HG02885 (cell line): ENCODE measurements at regions not wholly inside any gene's neighbourhood (a gene's known extent, or its start where the extent isn't known, plus 50 kb on each side); places are given as distances from the start of the nearest gene placed in this dataset.

ENCODE experiments used
- ATAC-seq: cut with Tn5 transposase; IDR thresholded peaks from one replicate; pipeline ENCODE4 v1.9.1; 2021; ENCODE audit warnings: mild to moderate bottlenecking; ENCODE audit not compliant: unreplicated experiment, poor library complexity

DNA sequence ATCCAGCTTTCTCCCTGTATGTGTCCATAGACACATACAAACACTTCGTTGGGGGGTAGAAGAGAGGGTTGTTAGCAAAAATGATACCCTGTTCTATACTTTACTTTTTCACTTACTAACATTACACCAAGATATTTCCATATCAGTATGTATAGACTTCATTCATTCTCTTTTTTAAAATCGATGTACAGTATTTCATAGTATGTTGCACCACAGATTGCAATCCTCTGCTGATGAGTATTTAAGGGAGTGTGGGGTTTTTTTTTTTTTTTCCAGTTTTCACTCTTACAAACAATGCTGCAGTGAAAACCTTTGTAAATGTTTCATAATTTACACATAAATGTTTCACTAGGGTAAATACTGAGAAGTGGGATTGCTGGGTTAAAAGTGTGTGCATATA lies 402.3 kb downstream of the LRATD1 start:
- ATAC-seq: no peak

GRCh38 chr2:15038366-15039364 lies 406.1 kb downstream of the LRATD1 start:
- no peak for ATAC-seq

- ATAC-seq: no peak
Measured at GRCh38 chr2:15040429-15041084, 408.0 kb downstream of the LRATD1 start.

DNA sequence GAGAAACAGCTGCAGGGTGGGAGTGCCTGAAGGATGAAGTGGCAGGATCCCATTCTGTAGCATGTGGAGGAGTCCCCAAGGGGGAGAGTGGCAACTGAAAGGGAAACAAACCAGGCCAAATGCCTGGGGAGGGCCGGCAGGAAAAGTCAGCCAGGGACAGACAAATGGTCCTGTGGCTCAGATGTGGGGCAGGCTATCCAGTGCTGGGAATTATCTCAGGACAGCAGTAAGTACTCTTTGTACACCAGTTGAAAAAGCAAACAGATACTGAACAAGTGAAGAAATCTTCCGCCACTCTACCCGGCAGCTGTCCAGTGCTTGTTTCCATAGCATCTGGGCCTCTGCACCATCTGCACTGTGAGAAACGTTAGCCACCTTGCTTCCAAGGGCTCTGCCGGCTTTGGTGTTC lies 408.9 kb downstream of the LRATD1 start:
- no peak for ATAC-seq

GRCh38 chr2:15042801-15043217 lies 410.3 kb downstream of the LRATD1 start:
- ATAC-seq: no peak

GRCh38 chr2:15043336-15044058 lies 411.0 kb downstream of the LRATD1 start:
- no peak for ATAC-seq

DNA sequence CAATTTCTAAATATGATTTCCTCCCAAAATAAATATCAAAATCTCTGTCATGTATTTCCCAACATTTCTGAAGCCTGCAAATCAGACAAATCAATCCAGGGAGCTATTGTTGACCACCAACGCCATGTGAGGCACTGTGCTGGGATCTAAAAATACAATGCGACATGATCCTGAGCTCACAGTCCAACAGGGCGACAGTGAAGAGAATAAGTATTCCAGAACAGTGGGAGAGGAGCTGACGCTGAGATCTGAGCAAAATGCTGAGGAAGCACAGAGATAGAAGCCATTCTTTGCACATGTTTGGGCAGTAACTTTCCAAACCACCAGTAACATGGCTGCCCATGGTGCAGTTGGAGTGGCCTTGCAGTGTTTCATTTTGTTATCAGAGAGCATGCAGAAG lies 412.5 kb downstream of the LRATD1 start:
- ATAC-seq: no peak

- no peak for ATAC-seq
Measured at GRCh38 chr2:15047184-15047583, 414.7 kb downstream of the LRATD1 start.

GRCh38 chr2:15048000-15048399 lies 415.5 kb downstream of the LRATD1 start:
- ATAC-seq: no peak

DNA sequence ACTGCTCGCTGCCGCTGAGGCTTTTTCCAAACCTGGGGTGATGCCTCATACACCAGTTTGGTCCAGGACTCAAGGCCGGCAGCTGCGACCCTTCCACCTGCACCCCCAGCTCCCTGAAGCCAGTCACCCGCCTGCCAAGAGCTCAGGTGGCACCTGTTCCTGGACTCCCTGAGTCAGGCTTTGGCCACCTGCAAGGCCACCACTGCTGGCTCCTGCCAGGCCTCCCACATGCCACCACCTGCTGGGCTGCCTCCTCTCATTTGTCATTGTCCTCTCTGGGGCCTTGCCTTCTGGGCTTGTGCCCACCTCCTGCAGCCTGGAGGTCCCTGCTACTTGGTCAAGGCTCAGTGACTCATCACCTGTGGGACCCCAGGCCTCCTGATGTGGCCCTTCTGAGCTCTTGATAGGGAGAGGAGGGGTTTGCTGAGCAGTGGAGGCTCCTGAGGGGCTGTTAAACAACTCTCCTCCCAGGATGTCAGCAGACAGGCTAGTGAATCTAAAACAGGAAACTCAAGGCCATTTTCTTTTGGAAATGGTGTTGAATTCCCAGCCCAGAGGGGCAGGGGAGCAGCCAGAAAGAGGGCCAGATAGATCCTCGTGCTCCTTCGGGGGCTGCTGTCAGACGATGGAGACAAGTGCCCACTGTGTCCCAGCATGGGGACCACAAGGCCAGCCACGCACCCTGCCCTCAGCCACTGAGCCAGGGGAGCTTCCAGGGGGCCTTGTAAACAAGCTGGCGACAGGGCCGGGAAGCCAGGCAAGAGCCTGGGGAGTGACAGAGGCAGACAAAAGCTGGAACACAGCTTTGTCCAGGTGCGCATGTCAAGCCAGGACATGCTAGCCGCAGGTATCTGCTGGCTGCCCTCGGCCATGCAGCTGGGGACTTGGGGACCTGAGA lies 416.8 kb downstream of the LRATD1 start:
- ATAC-seq: no peak

DNA sequence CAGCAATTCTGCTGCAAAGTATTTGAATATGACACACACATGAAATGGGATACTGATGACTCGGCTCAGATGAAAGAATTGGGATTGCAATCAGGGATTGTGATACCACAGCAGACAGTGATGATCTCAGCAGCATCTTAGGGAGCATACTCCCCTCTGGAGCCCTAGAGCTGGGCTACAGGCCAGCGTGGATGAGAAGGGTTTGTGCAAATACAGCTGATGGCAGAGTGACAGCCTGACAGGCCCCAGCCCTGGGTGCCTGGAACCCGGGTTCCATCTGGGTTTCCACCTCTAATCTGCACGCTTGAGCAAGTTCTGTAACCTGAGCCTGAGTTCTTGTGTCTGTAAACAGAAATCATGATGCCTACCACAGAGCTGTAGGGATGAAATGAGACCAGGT lies 418.0 kb downstream of the LRATD1 start:
- no peak for ATAC-seq

DNA sequence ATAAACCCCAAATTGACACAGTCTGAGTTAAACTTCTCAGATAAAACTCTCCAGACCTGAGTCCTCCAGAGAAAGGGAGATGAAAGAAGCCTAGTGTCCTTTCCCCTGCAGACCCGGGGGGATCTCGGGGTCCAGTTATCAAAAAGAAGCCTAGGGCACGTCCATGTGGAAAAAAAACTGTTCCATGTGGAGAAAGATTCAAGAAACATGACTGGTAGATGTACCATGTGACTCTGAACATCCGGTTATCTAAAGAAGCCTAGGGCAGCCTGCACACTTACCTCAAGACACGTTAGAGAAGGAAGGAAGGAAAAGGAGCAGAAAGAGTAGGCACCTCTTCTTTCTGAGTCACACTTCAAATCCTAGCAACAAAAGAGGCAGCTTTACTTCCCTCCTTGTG lies 421.0 kb downstream of the LRATD1 start:
- no peak for ATAC-seq

DNA sequence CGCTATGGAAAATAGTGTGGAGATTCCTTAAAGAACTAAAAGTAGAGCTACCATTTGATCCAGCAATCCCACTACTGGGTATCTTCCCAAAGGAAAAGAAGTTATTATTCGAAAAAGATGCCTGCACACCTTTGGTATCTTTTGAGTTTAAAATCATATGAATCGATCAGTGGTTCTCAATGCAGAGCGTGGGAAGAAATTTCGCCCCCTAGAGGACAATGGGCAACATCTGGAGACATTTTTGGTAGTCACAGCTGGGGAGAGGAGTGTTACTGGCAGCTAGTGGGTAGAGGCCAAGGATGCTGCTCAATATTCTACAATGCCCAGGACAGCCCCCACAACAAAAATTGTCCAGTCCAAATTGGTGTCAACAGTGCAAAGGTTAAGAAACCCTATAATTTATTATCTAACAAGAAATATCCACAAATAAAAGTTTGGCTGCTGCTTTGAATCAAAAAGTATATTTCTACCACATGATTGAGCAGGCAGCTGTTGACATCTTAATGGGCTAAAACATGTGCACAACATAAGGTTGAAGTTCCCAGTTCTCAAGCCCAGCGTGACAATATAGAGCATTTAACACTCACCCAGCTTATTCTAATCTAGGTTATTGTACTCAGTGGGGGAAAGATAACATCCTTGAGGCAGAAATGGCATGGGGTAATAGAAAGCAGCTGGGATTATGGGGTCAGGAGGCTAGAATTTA lies 425.7 kb downstream of the LRATD1 start:
- peak; percentile 72 for ATAC-seq

- no peak for ATAC-seq
Measured at GRCh38 chr2:15058721-15059157, 426.2 kb downstream of the LRATD1 start.

- no peak for ATAC-seq
Measured at GRCh38 chr2:15059870-15060512, 427.5 kb downstream of the LRATD1 start.

DNA sequence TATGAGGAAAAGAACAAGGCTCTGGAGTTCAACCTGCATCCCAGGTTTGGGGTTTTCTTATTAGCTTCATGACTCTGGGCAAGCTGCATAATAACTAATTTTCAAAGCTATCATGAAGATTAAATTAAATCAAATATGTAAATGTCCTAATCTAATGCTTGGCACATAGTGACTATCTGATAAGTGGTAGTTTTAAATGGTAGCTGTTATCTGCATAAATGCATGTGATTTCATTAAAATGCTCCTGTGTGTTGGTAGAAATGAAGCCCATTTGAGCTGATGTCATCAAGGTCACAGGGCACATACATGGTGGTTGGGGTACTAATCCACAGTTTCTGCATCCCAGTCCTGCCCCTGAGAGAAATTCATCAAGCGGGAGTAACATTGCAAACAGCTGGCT lies 428.8 kb downstream of the LRATD1 start:
- no peak for ATAC-seq

DNA sequence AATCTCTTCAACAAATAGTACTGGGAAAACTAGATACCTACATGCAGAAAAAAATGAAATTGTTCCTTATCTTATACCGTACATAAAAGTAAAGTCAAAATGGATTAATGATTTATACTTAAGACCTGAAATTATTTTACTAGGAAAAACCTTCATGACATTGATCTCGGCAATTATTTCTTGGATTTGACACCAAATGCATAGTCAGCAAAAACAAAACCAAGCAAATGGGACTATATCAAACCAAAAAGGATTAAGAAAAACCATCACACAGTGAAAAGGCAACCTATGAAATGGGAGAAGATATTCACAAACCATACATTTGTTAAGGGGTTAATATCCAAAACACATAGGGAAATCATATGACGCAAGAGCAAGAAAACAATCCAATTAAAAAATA lies 433.6 kb downstream of the LRATD1 start:
- no peak for ATAC-seq

DNA sequence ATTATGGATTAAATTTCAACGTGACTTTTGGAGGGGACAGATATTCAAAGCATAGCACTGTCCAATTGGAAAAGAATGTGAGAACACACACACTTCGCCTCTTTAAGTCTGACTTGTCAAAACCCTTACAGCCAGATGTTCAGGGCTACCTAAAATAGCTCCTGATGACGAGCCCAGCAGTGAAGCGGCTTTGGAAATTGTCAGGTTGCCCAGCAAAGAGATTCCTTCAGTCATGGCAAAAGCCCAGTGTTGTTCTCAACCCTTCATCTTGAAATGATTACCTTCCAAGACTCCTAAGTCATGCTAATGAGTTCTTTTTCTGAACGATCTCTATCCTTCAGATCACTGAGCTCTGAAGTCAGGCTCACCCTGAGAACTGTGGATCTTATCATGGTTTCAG lies 436.6 kb downstream of the LRATD1 start:
- ATAC-seq: no peak

DNA sequence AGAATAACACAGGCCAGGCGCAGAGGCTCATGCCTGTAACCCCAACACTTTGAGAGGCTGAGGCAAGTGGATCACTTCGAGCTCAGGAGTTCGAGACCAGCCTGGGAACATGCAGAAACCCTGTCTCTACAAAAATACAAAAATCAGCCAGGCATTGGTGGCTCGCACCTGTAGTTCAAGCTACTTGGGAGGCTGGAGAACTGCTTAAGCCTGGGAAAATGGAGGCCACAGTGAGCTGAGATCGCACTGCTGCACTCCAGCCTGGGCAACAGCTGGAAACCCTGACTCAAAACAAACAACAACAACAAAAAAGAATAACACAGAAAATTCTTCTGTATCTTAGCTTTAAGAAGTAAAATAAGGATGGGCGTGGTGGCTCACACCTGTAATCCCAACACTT lies 440.3 kb downstream of the LRATD1 start:
- no peak for ATAC-seq
